Anterior cingulate cortex (tissue), 58 donors: ENCODE measurements at regions not wholly inside any gene's neighbourhood (a gene's known extent, or its start where the extent isn't known, plus 50 kb on each side); places are given as distances from the start of the nearest gene placed in this dataset.

Experiments used
- DNase-seq, 58 donors: peaks; one replicate each; lab custom pipeline; 2025; lab: John Stamatoyannopoulos, UW

GRCh38 chr9:81224166-81225081 is 464.9 kb downstream of the TLE1 start:
- DNase-seq: no peak

GRCh38 chr9:81214975-81215374 is 474.4 kb downstream of the TLE1 start:
- DNase-seq: no peak

DNA sequence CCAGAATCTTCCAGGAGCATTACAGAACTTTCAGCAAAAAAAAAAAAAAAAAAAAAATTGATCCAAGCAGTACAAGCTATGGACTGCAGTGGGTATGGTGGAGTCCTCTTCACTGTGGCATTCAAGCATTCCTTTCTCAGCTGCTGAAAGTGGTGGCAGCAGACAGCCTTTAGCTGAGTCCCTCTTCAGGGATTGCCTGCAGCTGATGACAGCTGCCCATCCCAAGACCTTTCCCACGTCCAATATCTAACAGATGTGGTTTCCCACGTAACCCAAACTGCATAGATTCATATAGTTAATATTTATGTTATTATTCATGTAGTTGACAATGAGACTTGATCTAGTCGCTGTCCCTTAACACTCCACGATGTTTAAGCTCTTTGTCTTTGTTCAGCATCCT is 475.9 kb downstream of the TLE1 start:
- no peak for DNase-seq

- DNase-seq: no peak
Measured at GRCh38 chr9:81211741-81212140, 477.6 kb downstream of the TLE1 start.

DNA sequence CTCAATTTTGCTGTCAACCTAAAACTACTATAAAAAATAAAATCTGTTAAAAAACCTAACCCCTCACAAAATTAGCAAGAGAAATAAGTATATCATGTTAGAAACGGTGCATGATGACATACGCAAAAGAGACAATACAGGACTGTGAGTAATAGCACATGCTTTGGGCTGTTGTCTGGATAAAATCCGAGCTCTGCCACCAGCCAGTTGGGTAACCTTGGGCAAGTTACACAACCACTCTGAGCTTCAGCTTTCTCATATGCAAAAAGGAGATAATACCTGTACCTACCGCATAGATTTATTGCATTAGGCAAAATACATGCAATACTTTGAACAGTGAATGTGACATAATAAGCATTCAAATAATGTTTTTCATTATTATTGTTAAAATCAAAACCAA is 481.7 kb downstream of the TLE1 start:
- no peak for DNase-seq

GRCh38 chr9:81202292-81202691 is 487.1 kb downstream of the TLE1 start:
- no peak for DNase-seq

GRCh38 chr9:81195206-81195605 is 494.1 kb downstream of the TLE1 start:
- no peak for DNase-seq

- no peak for DNase-seq
Measured at GRCh38 chr9:81193362-81194339, 495.7 kb downstream of the TLE1 start.

- DNase-seq: no peak
Measured at GRCh38 chr9:81191222-81191621, 498.1 kb downstream of the TLE1 start.

DNA sequence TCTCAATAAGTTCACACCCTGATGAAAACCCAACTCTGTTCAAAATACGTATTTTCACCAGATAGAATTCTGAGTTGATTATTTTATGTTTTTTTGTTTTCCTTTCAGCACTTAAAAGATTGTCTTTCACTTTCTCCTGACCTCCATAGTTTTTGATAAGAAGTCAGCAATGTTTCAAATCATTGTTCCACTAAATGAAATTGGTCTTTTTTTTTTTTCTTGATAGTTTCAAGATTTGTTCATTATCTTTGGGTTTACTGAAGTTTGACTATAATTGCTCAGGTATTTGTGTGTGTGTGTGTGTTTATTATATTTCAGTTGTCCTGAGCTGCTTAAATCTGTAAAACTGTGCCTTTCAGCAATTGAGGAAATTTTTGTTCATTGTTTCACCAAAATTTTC is 498.7 kb downstream of the TLE1 start:
- no peak for DNase-seq

- no peak for DNase-seq
Measured at GRCh38 chr9:81183761-81184160, 505.6 kb downstream of the TLE1 start.

DNA sequence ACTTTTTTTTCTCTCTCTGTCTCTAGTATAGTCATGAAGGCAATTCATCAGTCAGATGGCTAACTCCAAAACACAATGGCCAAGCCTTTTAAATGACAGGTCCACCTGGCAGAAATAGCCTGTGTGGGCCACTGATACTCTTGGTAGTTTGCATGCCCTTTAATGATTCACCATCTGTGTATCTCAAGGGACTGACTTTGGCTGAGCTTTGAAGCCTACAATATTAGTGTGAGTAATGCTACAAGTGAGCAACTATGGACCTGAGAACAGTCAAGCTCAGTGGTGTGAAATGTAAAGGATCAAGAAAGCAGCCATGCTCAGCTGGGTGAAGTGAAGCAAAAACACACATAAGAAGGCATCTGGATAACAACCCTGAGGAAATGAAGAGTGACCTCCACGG is 506.9 kb downstream of the TLE1 start:
- DNase-seq: no peak

- DNase-seq: no peak
Measured at GRCh38 chr9:81174023-81174422, 515.3 kb downstream of the TLE1 start.

DNA sequence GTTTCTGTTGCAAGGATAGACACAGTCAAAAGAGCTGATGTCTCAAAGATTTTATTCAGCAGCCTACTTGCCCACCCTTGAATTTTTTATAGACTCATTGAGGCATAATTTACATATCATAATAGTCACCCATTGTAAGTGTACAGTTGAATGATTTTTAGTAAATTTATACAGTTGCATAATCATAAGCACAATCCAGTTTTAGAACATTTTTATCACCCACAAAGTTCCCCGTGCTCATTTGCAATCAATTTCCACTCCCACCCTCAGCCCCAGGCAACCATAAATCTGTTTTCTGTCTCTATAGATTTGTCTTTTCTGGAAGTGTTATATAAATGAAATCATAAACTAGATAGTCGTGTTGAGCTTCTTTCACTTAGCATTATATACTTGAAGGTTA is 517.7 kb downstream of the TLE1 start:
- DNase-seq: no peak

DNA sequence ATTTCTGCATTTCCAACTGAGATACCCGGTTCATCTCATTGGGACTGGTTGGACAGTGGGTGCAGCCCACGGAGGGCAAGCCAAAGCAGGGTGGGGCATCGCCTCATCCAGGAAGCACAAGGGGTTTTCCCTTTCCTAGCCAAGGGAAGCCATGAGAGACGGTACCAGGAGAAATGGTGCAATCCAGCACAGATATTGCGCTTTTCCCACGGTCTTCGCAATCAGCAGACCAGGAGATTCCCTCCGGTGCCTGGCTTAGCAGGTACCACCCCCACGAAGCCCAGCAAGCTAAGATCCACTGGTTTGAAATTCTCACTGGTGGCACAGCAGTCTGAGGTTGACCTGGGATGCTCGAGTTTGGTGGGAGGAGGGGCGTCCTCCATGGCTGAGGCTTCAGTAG is 527.0 kb downstream of the TLE1 start:
- no peak for DNase-seq

DNA sequence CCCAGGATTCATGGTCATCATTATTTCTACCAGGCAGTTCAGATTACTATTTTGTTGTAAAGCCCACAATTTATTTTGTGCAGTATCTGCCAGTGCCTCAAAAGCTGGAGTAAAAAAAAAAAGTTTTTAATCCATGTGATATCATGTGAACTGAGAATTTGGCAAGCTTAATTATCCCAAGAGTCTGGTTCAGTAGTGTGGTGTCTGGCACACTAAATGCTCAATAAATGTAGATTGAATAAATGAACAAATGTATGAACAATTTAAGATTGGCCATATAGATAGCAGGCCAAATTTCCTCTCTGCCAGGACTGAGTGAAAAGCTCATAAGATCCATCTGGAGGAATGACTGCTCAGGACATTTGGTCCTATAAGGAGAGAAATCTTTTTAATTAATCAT is 533.0 kb downstream of the TLE1 start:
- DNase-seq: no peak

GRCh38 chr9:81150016-81150625 is 539.2 kb downstream of the TLE1 start:
- DNase-seq: no peak

DNA sequence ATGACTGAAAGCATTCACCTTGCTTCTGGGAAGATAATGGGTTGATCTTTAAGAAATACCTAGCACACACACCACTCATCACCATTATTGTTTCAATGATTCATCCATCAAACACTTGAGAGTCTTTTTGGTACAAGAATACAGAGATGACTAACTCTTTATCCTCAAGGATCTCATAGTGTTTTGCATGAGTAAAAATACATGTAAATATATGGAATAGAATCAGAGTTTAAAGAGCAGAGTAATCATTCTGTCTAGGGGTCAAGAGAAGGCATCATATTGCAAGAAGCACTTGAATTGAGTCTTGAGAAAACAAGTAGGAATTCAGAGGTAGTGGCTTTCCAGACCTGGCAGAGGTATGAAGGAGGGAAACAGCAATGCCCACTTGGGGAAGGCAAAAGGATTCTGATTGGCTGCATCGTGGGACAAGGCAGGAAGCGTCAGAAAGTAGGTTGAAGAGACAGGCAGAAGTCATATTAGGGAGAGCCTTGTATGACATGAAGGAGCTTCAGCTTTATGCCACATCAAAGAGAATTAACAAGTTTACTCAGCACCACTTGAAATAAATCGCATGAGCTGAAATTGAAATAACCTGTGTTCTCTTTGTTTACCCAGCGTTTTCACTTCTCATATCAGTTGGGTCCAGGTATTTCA is 542.5 kb downstream of the TLE1 start:
- no peak for DNase-seq

GRCh38 chr9:81146241-81146640 is 543.1 kb downstream of the TLE1 start:
- no peak for DNase-seq

DNA sequence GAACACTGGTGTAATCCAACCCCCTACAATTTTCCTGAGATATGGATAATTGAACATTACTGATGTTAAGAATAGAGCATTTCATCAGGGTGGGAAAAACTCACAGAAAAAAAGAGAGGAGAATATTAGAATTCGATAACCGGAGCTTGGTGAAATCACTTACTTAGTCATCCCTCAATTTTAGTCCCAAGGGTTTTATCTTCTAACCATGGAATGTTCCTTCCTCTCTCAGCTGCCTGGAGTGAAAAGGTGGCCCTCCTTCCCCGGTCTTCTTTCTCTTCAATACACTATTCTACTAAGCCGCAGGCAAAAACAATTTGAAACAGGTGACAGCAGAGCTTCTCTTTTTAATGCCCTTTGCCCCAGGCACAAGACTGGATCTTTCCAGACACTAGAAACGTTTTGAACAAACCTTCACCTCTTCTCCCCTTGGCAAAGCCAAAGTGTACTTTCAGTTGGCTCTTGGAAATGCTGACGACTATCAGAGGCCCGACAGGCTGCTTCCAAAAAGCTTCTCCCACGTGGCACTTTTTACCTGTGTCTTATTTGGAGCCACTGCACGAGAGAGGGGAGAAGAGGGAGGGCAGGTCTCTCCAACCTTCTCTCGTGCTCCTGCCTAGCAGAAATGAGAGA is 543.9 kb downstream of the TLE1 start:
- no peak for DNase-seq
